GM18858 (cell line): ENCODE measurements at regions not wholly inside any gene's neighbourhood (a gene's known extent, or its start where the extent isn't known, plus 50 kb on each side); places are given as distances from the start of the nearest gene placed in this dataset.

ENCODE experiments used
- ATAC-seq: cut with Tn5 transposase; IDR thresholded peaks from one replicate; pipeline ENCODE4 v1.9.1; 2021; ENCODE audit not compliant: unreplicated experiment

- no peak for ATAC-seq
Observed at GRCh38 chr1:25061261-25061995, 131.4 kb upstream of the RUNX3 start.

- no peak for ATAC-seq
Observed at GRCh38 chr1:25057188-25057587, 127.1 kb upstream of the RUNX3 start.

- ATAC-seq: no peak
Observed at GRCh38 chr1:25056536-25056935, 126.5 kb upstream of the RUNX3 start.

- no peak for ATAC-seq
Observed at GRCh38 chr1:25055961-25056360, 125.9 kb upstream of the RUNX3 start.

- ATAC-seq: no peak
Observed at GRCh38 chr1:25055324-25055780, 125.3 kb upstream of the RUNX3 start.

- no peak for ATAC-seq
Observed at GRCh38 chr1:25054526-25055323, 124.6 kb upstream of the RUNX3 start.

- no peak for ATAC-seq
Observed at GRCh38 chr1:25053576-25054250, 123.6 kb upstream of the RUNX3 start.

GRCh38 chr1:25051906-25052305 lies 121.8 kb upstream of the RUNX3 start:
- no peak for ATAC-seq

- no peak for ATAC-seq
Observed at GRCh38 chr1:25051504-25051903, 121.4 kb upstream of the RUNX3 start.

- no peak for ATAC-seq
Observed at GRCh38 chr1:25050165-25050564, 120.1 kb upstream of the RUNX3 start.

GRCh38 chr1:25049190-25049589 lies 119.1 kb upstream of the RUNX3 start:
- ATAC-seq: no peak

GRCh38 chr1:25048728-25049127 lies 118.7 kb upstream of the RUNX3 start:
- no peak for ATAC-seq

GRCh38 chr1:25047506-25048240 lies 117.6 kb upstream of the RUNX3 start:
- no peak for ATAC-seq

- no peak for ATAC-seq
Observed at GRCh38 chr1:25046194-25046532, 116.1 kb upstream of the RUNX3 start.

GRCh38 chr1:25045480-25046193 lies 115.6 kb upstream of the RUNX3 start:
- no peak for ATAC-seq

GRCh38 chr1:25043228-25043580 lies 113.1 kb upstream of the RUNX3 start:
- ATAC-seq: no peak

GRCh38 chr1:25042331-25043227 lies 112.5 kb upstream of the RUNX3 start:
- ATAC-seq: no peak

GRCh38 chr1:25041916-25042315 lies 111.8 kb upstream of the RUNX3 start:
- no peak for ATAC-seq

- ATAC-seq: no peak
Observed at GRCh38 chr1:25040122-25040685, 110.1 kb upstream of the RUNX3 start.
